ENCODE measurements at regions not wholly inside any gene's neighbourhood (a gene's known extent, or its start where the extent isn't known, plus 50 kb on each side); places are given as distances from the start of the nearest gene placed in this dataset.

DNA sequence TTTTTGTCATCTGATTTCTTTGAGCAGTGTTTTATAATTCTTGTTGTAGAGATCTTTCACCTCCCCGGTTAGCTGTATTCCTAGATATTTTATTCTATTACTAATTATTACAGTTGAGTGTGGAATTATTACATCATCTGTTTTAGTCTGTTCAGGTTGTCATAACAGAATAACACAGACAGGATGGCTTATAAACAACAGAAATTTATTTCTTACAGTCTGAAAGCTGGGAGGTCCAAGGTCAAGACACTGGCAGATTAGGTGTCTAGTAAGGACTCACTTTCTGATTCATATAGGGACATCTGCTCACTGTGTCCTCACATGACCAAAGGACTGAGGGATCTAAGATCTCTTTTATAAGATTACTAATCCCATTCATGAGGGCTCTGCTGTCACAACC is 121.3 kb upstream of the THBS1 start:
- H3K9me2 ChIP-seq (ENCODE audit: low read depth, low read length) = no peaks in the 10 kb centered on the region
- no peaks in the 10 kb centered on the region for H3F3A ChIP-seq (ENCODE audit: insufficient read depth, low read length)
- H4K20me1 ChIP-seq (ENCODE audit: insufficient read depth, low read length) = no peaks in the 10 kb centered on the region
- H3K9me3 ChIP-seq (ENCODE audit: low read length) = no peaks in the 10 kb centered on the region
- TF ChIP-seq EZH2 (IDR thresholded peaks at IDR 0.05; ENCODE audit: borderline replicate concordance, low read length) = no peak
- TF ChIP-seq, protein P1, sequence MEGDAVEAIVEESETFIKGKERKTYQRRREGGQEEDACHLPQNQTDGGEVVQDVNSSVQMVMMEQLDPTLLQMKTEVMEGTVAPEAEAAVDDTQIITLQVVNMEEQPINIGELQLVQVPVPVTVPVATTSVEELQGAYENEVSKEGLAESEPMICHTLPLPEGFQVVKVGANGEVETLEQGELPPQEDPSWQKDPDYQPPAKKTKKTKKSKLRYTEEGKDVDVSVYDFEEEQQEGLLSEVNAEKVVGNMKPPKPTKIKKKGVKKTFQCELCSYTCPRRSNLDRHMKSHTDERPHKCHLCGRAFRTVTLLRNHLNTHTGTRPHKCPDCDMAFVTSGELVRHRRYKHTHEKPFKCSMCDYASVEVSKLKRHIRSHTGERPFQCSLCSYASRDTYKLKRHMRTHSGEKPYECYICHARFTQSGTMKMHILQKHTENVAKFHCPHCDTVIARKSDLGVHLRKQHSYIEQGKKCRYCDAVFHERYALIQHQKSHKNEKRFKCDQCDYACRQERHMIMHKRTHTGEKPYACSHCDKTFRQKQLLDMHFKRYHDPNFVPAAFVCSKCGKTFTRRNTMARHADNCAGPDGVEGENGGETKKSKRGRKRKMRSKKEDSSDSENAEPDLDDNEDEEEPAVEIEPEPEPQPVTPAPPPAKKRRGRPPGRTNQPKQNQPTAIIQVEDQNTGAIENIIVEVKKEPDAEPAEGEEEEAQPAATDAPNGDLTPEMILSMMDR (IDR thresholded peaks at IDR 0.05; ENCODE audit: low read length) = no peak
- no peaks in the 10 kb centered on the region for H3K36me3 ChIP-seq (ENCODE audit: insufficient read depth, low read length)
- H3K79me2 ChIP-seq (ENCODE audit: insufficient read depth, low read length) = no peaks in the 10 kb centered on the region
- H3K4me1 ChIP-seq (ENCODE audit: insufficient read depth, low read length, severe bottlenecking) = no peaks in the 10 kb centered on the region
- no peak overlapping the region for H3K9ac ChIP-seq (ENCODE audit: low read length)
- H3K4me3 ChIP-seq (ENCODE audit: low read depth, low read length, poor library complexity, severe bottlenecking) = no peak overlapping the region
- H3K27ac ChIP-seq (ENCODE audit: low read depth, low read length, poor library complexity, severe bottlenecking) = no peak overlapping the region
- no peak overlapping the region for H3K4me2 ChIP-seq (ENCODE audit: low read length)
- no peak overlapping the region for H2AFZ ChIP-seq (ENCODE audit: low read length)
- H3K27me3 ChIP-seq (ENCODE audit: insufficient read depth, low read length) = no peaks in the 10 kb centered on the region

DNA sequence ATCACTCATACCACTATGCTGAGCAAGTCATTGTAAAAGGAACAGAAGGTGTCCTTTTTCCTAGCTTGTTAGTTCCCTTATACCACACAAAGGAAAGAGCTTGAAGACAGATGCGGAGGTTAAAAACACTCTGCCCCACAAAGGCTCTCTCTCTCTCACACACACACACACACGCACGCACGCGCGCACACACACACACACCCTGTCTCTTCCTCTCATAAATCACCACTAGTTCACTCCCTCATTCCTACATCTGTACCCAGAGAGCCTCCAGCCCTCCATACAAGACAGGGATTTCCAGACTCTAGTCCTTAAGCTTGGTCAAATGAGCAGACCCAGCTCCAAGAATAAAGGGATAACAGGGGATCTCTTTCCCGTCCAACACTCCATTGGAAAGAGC is 120.1 kb upstream of the THBS1 start:
- H3K9ac ChIP-seq (ENCODE audit: low read length) = no peak overlapping the region
- TF ChIP-seq, protein P1 (IDR thresholded peaks at IDR 0.05; ENCODE audit: low read length) = no peak
- TF ChIP-seq EZH2 (IDR thresholded peaks at IDR 0.05; ENCODE audit: borderline replicate concordance, low read length) = no peak
- no peaks in the 10 kb centered on the region for H3K36me3 ChIP-seq (ENCODE audit: insufficient read depth, low read length)
- no peaks in the 10 kb centered on the region for H3K79me2 ChIP-seq (ENCODE audit: insufficient read depth, low read length)
- no peaks in the 10 kb centered on the region for H3F3A ChIP-seq (ENCODE audit: insufficient read depth, low read length)
- no peaks in the 10 kb centered on the region for H3K4me1 ChIP-seq (ENCODE audit: insufficient read depth, low read length, severe bottlenecking)
- H3K27ac ChIP-seq (ENCODE audit: low read depth, low read length, poor library complexity, severe bottlenecking) = no peak overlapping the region
- no peak overlapping the region for H3K4me2 ChIP-seq (ENCODE audit: low read length)
- no peaks in the 10 kb centered on the region for H3K27me3 ChIP-seq (ENCODE audit: insufficient read depth, low read length)
- no peaks in the 10 kb centered on the region for H3K9me3 ChIP-seq (ENCODE audit: low read length)
- no peak overlapping the region for H2AFZ ChIP-seq (ENCODE audit: low read length)
- no peak overlapping the region for H3K4me3 ChIP-seq (ENCODE audit: low read depth, low read length, poor library complexity, severe bottlenecking)
- no peaks in the 10 kb centered on the region for H3K9me2 ChIP-seq (ENCODE audit: low read depth, low read length)
- no peaks in the 10 kb centered on the region for H4K20me1 ChIP-seq (ENCODE audit: insufficient read depth, low read length)

DNA sequence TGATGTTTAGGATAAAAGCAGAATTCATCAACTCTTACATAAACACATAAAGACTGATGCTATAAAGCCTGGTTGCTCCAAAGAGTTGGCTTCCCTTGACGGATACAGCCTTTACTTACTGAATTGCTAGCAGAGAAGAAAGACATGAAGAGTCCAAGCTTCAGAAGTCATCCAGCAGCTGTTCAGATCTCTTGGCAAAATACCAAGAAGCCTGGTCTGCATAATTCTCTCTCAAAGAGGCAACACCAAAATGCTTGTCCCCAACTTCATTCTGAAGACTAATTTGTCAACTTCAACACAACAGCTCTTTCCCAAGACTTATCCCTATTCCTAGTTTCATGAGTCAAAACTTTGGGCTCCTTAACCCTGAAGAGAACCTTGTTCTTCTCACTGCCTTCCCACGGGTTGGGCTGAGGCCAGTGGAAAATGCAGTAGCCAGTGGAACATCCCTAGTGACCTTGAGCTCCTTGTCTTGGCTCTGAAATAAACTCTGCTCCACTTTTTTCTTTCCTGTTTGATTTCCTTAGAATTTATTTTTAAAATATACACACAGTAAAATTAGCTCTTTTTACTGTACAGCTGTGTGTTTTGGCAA is 119.2 kb upstream of the THBS1 start:
- no peaks in the 10 kb centered on the region for H3K79me2 ChIP-seq (ENCODE audit: insufficient read depth, low read length)
- H3K27ac ChIP-seq (ENCODE audit: low read depth, low read length, poor library complexity, severe bottlenecking) = no peak overlapping the region
- H3K4me1 ChIP-seq (ENCODE audit: insufficient read depth, low read length, severe bottlenecking) = no peaks in the 10 kb centered on the region
- H2AFZ ChIP-seq (ENCODE audit: low read length) = no peak overlapping the region
- no peak overlapping the region for H3K4me3 ChIP-seq (ENCODE audit: low read depth, low read length, poor library complexity, severe bottlenecking)
- H3K36me3 ChIP-seq (ENCODE audit: insufficient read depth, low read length) = no peaks in the 10 kb centered on the region
- no peaks in the 10 kb centered on the region for H3K27me3 ChIP-seq (ENCODE audit: insufficient read depth, low read length)
- no peaks in the 10 kb centered on the region for H3F3A ChIP-seq (ENCODE audit: insufficient read depth, low read length)
- no peaks in the 10 kb centered on the region for H3K9me3 ChIP-seq (ENCODE audit: low read length)
- TF ChIP-seq, protein P1 (IDR thresholded peaks at IDR 0.05; ENCODE audit: low read length) = no peak
- no peak for TF ChIP-seq EZH2 (IDR thresholded peaks at IDR 0.05; ENCODE audit: borderline replicate concordance, low read length)
- no peak overlapping the region for H3K4me2 ChIP-seq (ENCODE audit: low read length)
- H3K9me2 ChIP-seq (ENCODE audit: low read depth, low read length) = no peaks in the 10 kb centered on the region
- H4K20me1 ChIP-seq (ENCODE audit: insufficient read depth, low read length) = no peaks in the 10 kb centered on the region
- H3K9ac ChIP-seq (ENCODE audit: low read length) = no peak overlapping the region
